GM20000 (cell line): ENCODE measurements at regions not wholly inside any gene's neighbourhood (a gene's known extent, or its start where the extent isn't known, plus 50 kb on each side); places are given as distances from the start of the nearest gene placed in this dataset.

Experiments
- DNase-seq: peaks from one replicate; pipeline ENCODE4 v3.0.0; 2012; ENCODE audit warnings: low spot score
- TF ChIP-seq, protein P1 (sequence below): IDR thresholded peaks from 2 replicates; pipeline ENCODE4 v1.5.1; 2012; ENCODE audit warnings: mild to moderate bottlenecking, control low read depth; ENCODE audit errors: extremely low read depth, missing control alignments

DNA sequence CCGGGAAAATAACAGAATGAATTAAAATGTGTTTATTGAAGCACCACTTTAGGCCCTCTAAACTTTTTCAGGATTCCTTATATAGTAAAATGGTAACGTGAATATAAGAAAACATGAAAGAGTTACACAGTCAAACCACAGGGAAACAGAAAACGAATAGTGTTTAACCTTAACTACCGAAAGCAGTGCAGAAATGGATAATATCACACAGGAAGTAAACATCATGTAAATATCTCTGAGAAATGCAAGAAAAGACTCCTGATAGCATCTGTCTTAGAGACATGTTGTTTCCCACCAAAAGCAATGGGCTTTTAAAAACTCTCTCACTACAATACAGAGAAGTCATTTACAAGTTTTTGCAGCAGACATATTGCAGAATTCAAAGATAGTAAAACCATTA, 323.9 kb upstream of the CXXC4 start:
- TF ChIP-seq, protein P1, sequence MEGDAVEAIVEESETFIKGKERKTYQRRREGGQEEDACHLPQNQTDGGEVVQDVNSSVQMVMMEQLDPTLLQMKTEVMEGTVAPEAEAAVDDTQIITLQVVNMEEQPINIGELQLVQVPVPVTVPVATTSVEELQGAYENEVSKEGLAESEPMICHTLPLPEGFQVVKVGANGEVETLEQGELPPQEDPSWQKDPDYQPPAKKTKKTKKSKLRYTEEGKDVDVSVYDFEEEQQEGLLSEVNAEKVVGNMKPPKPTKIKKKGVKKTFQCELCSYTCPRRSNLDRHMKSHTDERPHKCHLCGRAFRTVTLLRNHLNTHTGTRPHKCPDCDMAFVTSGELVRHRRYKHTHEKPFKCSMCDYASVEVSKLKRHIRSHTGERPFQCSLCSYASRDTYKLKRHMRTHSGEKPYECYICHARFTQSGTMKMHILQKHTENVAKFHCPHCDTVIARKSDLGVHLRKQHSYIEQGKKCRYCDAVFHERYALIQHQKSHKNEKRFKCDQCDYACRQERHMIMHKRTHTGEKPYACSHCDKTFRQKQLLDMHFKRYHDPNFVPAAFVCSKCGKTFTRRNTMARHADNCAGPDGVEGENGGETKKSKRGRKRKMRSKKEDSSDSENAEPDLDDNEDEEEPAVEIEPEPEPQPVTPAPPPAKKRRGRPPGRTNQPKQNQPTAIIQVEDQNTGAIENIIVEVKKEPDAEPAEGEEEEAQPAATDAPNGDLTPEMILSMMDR, result no peak

DNA sequence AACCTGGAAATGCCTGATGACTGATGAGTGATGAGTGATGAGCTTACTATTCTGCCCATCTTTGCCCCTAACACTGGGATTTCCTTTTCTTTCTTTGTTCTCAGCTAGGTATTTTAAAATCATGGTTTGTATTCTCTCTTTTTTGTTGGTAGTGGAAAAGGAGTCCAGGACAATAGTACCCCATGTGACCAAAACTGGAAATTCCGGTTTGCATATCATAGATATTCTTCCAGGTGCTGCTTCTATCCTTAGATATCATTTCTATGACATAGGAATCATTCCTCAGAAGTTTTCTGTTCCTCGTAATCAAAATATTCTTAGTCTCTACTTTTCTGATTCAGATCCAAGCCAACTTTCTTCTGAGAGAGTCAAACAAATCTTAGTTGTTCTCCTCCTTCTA, 320.5 kb upstream of the TET2 start:
- TF ChIP-seq, protein P1, result no peak
- DNase-seq, result no peak

More for the DNA sequence above, 323.9 kb upstream of the CXXC4 start:
- no peak for DNase-seq

DNA sequence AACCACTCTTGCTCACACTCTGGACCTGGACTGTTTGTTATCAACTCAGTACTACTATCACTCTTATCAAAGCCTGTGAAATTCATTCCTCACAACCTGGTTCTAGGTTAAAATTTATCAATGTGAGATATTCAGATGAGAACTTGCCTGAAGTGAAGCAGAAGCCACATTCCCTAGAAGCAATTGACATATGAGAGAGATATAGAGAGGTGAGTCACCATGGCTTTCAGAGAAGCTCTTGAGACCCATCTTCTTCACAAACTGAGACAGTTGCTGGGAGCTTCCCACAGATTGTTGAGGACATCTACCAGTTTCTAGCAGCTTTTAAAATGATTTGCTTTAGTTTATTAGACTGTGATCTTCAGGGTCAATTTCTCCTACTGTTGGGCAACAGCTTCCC, 316.9 kb upstream of the TET2 start:
- TF ChIP-seq, protein P1, result no peak

GRCh38 chr4:104848597-104849225, 298.0 kb upstream of the TET2 start:
- no peak for DNase-seq
- TF ChIP-seq, protein P1, result no peak

More for the DNA sequence above, 316.9 kb upstream of the TET2 start:
- DNase-seq, result no peak

- no peak for DNase-seq
- TF ChIP-seq, protein P1, result no peak
These were observed 287.0 kb upstream of the TET2 start for GRCh38 chr4:104859601-104860237.

DNA sequence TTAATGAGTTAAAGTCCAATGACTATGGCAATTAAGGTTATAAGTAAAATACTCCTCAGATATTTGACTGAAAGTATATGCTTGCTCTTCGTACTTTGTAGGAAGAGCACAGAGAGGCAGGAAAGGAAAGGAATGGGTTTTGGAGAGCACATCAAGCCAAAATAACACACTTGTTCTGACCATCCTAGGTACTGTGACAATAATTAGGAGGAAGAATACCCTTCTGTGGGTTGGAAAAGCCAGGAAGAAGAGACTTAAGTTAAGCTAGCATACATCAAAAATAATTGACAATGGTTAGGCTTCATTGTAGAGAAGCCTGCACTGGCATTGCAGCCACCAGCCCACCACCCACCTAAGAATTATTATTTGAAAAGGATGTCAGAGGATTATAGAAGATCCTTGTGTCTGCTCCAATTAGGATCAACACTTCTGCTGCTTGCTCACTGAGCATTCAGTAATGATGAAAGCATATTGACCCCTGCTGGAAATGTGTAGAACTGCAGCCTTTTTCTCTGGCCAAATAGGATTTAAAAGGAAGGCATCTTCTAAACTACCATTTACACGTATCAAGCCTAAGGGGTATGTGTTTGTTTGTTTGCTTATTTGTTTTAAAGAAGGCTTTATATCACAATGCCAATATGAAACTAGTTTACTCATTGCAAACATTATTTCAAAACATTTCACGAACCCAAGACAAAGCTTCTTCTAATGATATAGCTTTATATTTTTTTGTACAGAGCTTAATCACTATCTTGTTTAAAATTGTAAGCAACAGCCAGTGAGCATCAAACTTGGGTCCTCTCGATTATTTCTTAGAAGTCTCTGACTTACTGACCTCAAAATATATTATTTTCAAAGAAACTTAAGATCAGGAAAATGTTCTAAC, 286.2 kb upstream of the TET2 start:
- peak; percentile 59 for DNase-seq

More for the DNA sequence above, 286.2 kb upstream of the TET2 start:
- TF ChIP-seq, protein P1, result peak; percentile 83
